Fibroblast of skin of right quadriceps (primary cell): ENCODE measurements at regions not wholly inside any gene's neighbourhood (a gene's known extent, or its start where the extent isn't known, plus 50 kb on each side); places are given as distances from the start of the nearest gene placed in this dataset.
A peak's percentile ranks its signal among the peaks of the same experiment; 100 is the strongest.
"Not testable (repeated sequence)": the region's sequence is repeated elsewhere in the genome, so short reads cannot be mapped to it uniquely, and the experiment has no call there.

Experiments
- DNase-seq: peaks from one replicate; pipeline ENCODE4 v3.0.0-alpha.2; 2013

GRCh38 chr13:86051134-86052103 is 252.2 kb upstream of the SLITRK6 start:
- DNase-seq: no peak

GRCh38 chr13:86038490-86038889 is 239.3 kb upstream of the SLITRK6 start:
- DNase-seq: no peak

GRCh38 chr13:86020351-86021002 is 221.3 kb upstream of the SLITRK6 start:
- peak; percentile 56 for DNase-seq

GRCh38 chr13:86006317-86006716 is 207.1 kb upstream of the SLITRK6 start:
- no peak for DNase-seq

GRCh38 chr13:86003029-86003428 is 203.8 kb upstream of the SLITRK6 start:
- DNase-seq: no peak

- no peak for DNase-seq
These were observed 201.3 kb upstream of the SLITRK6 start for GRCh38 chr13:86000546-86000945.

GRCh38 chr13:85997587-85997986 is 198.4 kb upstream of the SLITRK6 start:
- DNase-seq: no peak

- DNase-seq: no peak
These were observed 196.7 kb upstream of the SLITRK6 start for GRCh38 chr13:85995788-85996418.

GRCh38 chr13:85993567-85993966 is 194.3 kb upstream of the SLITRK6 start:
- no peak for DNase-seq

GRCh38 chr13:85990397-85990796 is 191.2 kb upstream of the SLITRK6 start:
- no peak for DNase-seq

- DNase-seq: peak; percentile 7
These were observed 186.6 kb upstream of the SLITRK6 start for GRCh38 chr13:85985797-85986196.

- DNase-seq: no peak
These were observed 182.9 kb upstream of the SLITRK6 start for GRCh38 chr13:85982102-85982501.

- DNase-seq: not testable (repeated sequence)
These were observed 181.2 kb upstream of the SLITRK6 start for GRCh38 chr13:85980447-85980846.

- DNase-seq: no peak
These were observed 177.0 kb upstream of the SLITRK6 start for GRCh38 chr13:85976242-85976641.

GRCh38 chr13:85974608-85975366 is 175.6 kb upstream of the SLITRK6 start:
- peak; percentile 3 for DNase-seq

- no peak for DNase-seq
These were observed 171.5 kb upstream of the SLITRK6 start for GRCh38 chr13:85970727-85971126.

GRCh38 chr13:85969331-85969730 is 170.1 kb upstream of the SLITRK6 start:
- no peak for DNase-seq

- no peak for DNase-seq
These were observed 136.7 kb upstream of the SLITRK6 start for GRCh38 chr13:85935868-85936467.

- DNase-seq: no peak
These were observed 130.9 kb upstream of the SLITRK6 start for GRCh38 chr13:85930108-85930507.

GRCh38 chr13:85910962-85911361 is 111.7 kb upstream of the SLITRK6 start:
- no peak for DNase-seq

GRCh38 chr13:85900521-85900920 is 101.3 kb upstream of the SLITRK6 start:
- no peak for DNase-seq
